K562 (cell line): ENCODE measurements at regions not wholly inside any gene's neighbourhood (a gene's known extent, or its start where the extent isn't known, plus 50 kb on each side); places are given as distances from the start of the nearest gene placed in this dataset.
"Not testable (repeated sequence)": the region's sequence is repeated elsewhere in the genome, so short reads cannot be mapped to it uniquely, and the experiment has no call there.

Experiments
- ATAC-seq: fragments of 200-7000 bp; cut with Tn5 transposase; 3 replicates; pipeline ENCODE4 v1.9.1; 2020; ENCODE audit warnings: moderate library complexity
- BruUV-seq: library from RNA; stranded (reverse); fragments of 400-500 nt; replicated peaks from 2 replicates; lab custom pipeline; 2021; lab: Mats Ljungman, UMichigan
- CTCF ChIA-PET: fragments of 300-600 bp; formaldehyde crosslinking; extraction: SDS; loops from one replicate; lab custom pipeline; 2021; ENCODE audit warnings: low intra/inter-chr PET ratio; lab: Yijun Ruan, JAX
- POLR2A ChIA-PET: fragments of 300-600, 350-650 bp; sonication (Branson Sonifier 250); formaldehyde crosslinking; extraction: SDS; loops from one replicate; lab custom pipeline; 2021; ENCODE audit warnings: antibody characterized with exemption, inconsistent platforms; lab: Yijun Ruan, JAX
- DNase-seq, 4 experiments: peaks; one replicate each; pipeline versions ENCODE4 v3.0.0 to v3.0.0-alpha.2; 2011 to 2018; ENCODE audit warnings: low spot score in 3 of 4, mixed read lengths in 3 of 4; ENCODE audit errors: extremely low read depth in 1 of 4
- FAIRE-seq: peaks from 2 replicates; lab custom pipeline; 2011; peaks lifted over from hg19 to GRCh38; lab: Jason Lieb, UNC
- H2AFZ ChIP-seq: 2 replicates; pipeline ENCODE4 v1.6.0; 2011; ENCODE audit warnings: low read depth, low read length, control low read depth, inconsistent platforms
- H3K27ac ChIP-seq: fragments of 200-600 bp; 3 replicates; pipeline ENCODE4 v1.8.0; 2011; ENCODE audit warnings: low read depth, mild to moderate bottlenecking, control low read depth, inconsistent platforms, low read length, moderate library complexity, mixed read lengths; ENCODE audit errors: extremely low read depth
- H3K27me3 ChIP-seq, 2 experiments: fragments of 300-600 bp in 1 of 2; 2 replicates in 1 of 2; 3 replicates in 1 of 2; pipeline versions ENCODE4 v1.6.0 to v1.8.0; 2011; ENCODE audit warnings: inconsistent platforms in 2 of 2, low read length in 2 of 2, mild to moderate bottlenecking in 1 of 2, mixed read lengths in 1 of 2, moderate library complexity in 1 of 2; ENCODE audit not compliant: control insufficient read depth in 2 of 2, insufficient read depth in 2 of 2
- H3K36me3 ChIP-seq: fragments of 300-600 bp; 3 replicates; pipeline ENCODE4 v1.8.0; 2011; ENCODE audit warnings: mild to moderate bottlenecking, low read length, inconsistent platforms; ENCODE audit not compliant: control insufficient read depth, insufficient read depth
- H3K4me1 ChIP-seq, 2 experiments: fragments of 200-600 bp in 1 of 2; replicated peaks in 1 of 2; 2 replicates in 1 of 2; 3 replicates in 1 of 2; pipeline versions ENCODE4 v1.5.1 to v1.8.0; 2011; ENCODE audit warnings: inconsistent platforms in 2 of 2, low read length in 2 of 2, mild to moderate bottlenecking in 1 of 2, mixed read lengths in 1 of 2, moderate library complexity in 1 of 2; ENCODE audit not compliant: control insufficient read depth in 2 of 2, insufficient read depth in 2 of 2
- H3K4me2 ChIP-seq: 2 replicates; pipeline ENCODE4 v1.6.1; 2011; ENCODE audit warnings: low read length, control low read depth, inconsistent platforms, mixed read lengths; ENCODE audit not compliant: insufficient read depth
- H3K4me3 ChIP-seq: fragments of 200-600 bp; sonication (generic), shearing (Covaris generic); 2 replicates; pipeline ENCODE4 v1.5.1; 2016; ENCODE audit warnings: control low read depth, inconsistent platforms
- H3K79me2 ChIP-seq: fragments of 200-600 bp; 3 replicates; pipeline ENCODE4 v1.8.0; 2011; ENCODE audit warnings: low read length, inconsistent platforms; ENCODE audit not compliant: control insufficient read depth, insufficient read depth
- H3K9ac ChIP-seq, 2 experiments: 2 replicates each; pipeline versions ENCODE4 v1.6.0 to v1.6.1; 2011; ENCODE audit warnings: low read depth in 2 of 2, low read length in 2 of 2, control low read depth in 1 of 2, inconsistent platforms in 1 of 2, mild to moderate bottlenecking in 1 of 2, mixed read lengths in 1 of 2; ENCODE audit not compliant: insufficient read depth in 1 of 2
- H3K9me1 ChIP-seq: one replicate; pipeline ENCODE4 v1.6.0; 2011; ENCODE audit warnings: inconsistent platforms, mild to moderate bottlenecking, low read length, moderate library complexity; ENCODE audit not compliant: control insufficient read depth, insufficient read depth
- H3K9me3 ChIP-seq: replicated peaks from 2 replicates; pipeline ENCODE4 v1.5.1; 2011; ENCODE audit warnings: low read depth, low read length, inconsistent platforms; ENCODE audit not compliant: control insufficient read depth, insufficient read depth
- H4K20me1 ChIP-seq: replicated peaks from 2 replicates; pipeline ENCODE4 v1.6.1; 2011; ENCODE audit warnings: low read length, inconsistent platforms, mixed read lengths; ENCODE audit not compliant: control insufficient read depth, insufficient read depth
- DACH1 ChIP-seq: fragments of 450-650 bp; IDR thresholded peaks from 2 replicates; pipeline ENCODE4 v1.6.1; 2018; ENCODE audit not compliant: partially characterized antibody
- FUS ChIP-seq: fragments of 200-400 bp; formaldehyde crosslinking; optimal IDR thresholded peaks from 2 replicates; pipeline ENCODE3; 2017; ENCODE audit warnings: low read depth, low read length
- GTF2E2 ChIP-seq: fragments of 200-800 bp; sonication (Bioruptor generic); IDR thresholded peaks from 2 replicates; pipeline ENCODE4 v1.6.1; 2016; ENCODE audit warnings: missing genetic modification characterization, missing compliant biosample characterization
- NFIC ChIP-seq: fragments of 450-650 bp; IDR thresholded peaks from 2 replicates; pipeline ENCODE4 v1.6.1; 2017; ENCODE audit warnings: mild to moderate bottlenecking, inconsistent platforms
- NFIX ChIP-seq: fragments of 250-450 bp; sonication (Bioruptor Pico); IDR thresholded peaks from 2 replicates; pipeline ENCODE4 v1.4.0; 2020; ENCODE audit warnings: low read depth, mild to moderate bottlenecking, moderate library complexity
- WGBS: fragments of 100-300 bp; shearing (Covaris generic); methylation state at CpG from one replicate; pipeline ENCODE4 v1.1.6; 2016; ENCODE audit warnings: low coverage, mixed read lengths; ENCODE audit not compliant: insufficient coverage; ENCODE audit errors: missing lambda C conversion rate; 5-methylcytosine and 5-hydroxymethylcytosine counted together
- in situ Hi-C: fragments of 300-500 bp; cut with MboI; formaldehyde crosslinking; loops from 4 replicates; pipeline ENCODE4 v1.15.0; 2018; ENCODE audit warnings: inconsistent platforms, mixed read lengths
- intact Hi-C: fragments of 100-400 bp; cut with micrococcal nuclease; formaldehyde crosslinking; loops from 2 replicates; pipeline ENCODE4 v1.14.2; 2022
- TF ChIP-seq, protein P1 (sequence below): fragments of 250-450 bp; sonication (Bioruptor Pico); IDR thresholded peaks from 2 replicates; pipeline ENCODE4 v1.4.0; 2020; ENCODE audit warnings: mild to moderate bottlenecking

DNA sequence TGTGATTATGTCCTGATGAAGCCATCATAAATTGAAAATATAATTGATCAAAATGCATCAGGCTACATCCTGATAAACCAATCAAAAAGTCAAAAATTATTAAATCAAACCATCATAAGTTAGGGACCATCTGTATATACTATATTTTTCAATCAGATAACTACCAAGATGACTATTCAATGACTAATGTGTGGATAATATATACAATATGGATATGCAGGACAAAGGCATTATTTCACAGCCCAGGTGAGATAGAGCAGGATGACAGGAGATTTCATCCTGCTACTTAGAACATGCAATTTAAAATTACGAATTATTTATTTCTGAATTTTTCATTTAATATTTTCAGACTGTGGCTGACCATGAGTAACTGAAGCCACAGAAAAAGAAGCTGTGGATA, 137.3 kb upstream of the GNAI1 start (continued):
- TF ChIP-seq GTF2E2 (tag): no peak

DNA sequence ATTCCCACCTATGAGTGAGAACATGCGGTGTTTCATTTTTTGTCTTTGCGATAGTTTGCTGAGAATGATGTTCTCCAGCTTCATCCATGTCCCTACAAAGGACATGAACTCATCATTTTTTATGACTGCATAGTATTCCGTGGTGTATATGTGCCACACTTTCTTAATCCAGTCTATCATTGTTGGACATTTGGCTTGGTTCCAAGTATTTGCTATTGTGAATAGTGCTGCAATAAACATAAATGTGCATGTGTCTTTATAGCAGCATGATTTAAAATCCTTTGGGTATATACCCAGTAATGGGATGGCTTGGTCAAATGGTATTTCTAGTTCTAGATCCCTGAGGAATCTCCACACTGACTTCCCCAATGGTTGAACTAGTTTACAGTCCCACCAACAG, 138.9 kb upstream of the GNAI1 start:
- H3K27ac ChIP-seq, H3K27me3 ChIP-seq, ATAC-seq, H3K4me3 ChIP-seq, H3K4me2 ChIP-seq, FAIRE-seq, H3K9me1 ChIP-seq, intact Hi-C loops, H2AFZ ChIP-seq, POLR2A ChIA-PET, H3K4me1 ChIP-seq, CTCF ChIA-PET, in situ Hi-C loops, H3K9me3 ChIP-seq, H3K36me3 ChIP-seq, H3K9ac ChIP-seq, H3K79me2 ChIP-seq, DNase-seq, BruUV-seq, H4K20me1 ChIP-seq: not testable (repeated sequence)
- WGBS: 4% methylated on average over 3 of the region's 3 CpGs
- TF ChIP-seq NFIC (peak; percentile 61), NFIX (CRISPR knock-in tag) (peak; percentile 56)

GRCh38 chr7:79988653-79989052, 146.0 kb upstream of the GNAI1 start:
- ATAC-seq (no peak), FAIRE-seq (no peak), DNase-seq (no peak)
- in situ Hi-C loops (no loop called here), intact Hi-C loops (no loop called here)
- no peak for TF ChIP-seq FUS
- no peak for TF ChIP-seq DACH1
- TF ChIP-seq, protein P1, sequence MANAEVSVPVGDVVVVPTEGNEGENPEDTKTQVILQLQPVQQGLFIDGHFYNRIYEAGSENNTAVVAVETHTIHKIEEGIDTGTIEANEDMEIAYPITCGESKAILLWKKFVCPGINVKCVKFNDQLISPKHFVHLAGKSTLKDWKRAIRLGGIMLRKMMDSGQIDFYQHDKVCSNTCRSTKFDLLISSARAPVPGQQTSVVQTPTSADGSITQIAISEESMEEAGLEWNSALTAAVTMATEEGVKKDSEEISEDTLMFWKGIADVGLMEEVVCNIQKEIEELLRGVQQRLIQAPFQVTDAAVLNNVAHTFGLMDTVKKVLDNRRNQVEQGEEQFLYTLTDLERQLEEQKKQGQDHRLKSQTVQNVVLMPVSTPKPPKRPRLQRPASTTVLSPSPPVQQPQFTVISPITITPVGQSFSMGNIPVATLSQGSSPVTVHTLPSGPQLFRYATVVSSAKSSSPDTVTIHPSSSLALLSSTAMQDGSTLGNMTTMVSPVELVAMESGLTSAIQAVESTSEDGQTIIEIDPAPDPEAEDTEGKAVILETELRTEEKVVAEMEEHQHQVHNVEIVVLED (CRISPR knock-in tag): no peak
- CTCF ChIA-PET: no interaction called here
- no TSS peak for BruUV-seq
- H3K9me1 ChIP-seq: no peaks in the 10 kb centered on the region
- H3K4me3 ChIP-seq: no peak overlapping the region
- H3K9ac ChIP-seq: no peak overlapping the region
- 4% methylated on average over 1 of the region's 1 CpG for WGBS
- no peak overlapping the region for H3K27ac ChIP-seq
- H4K20me1 ChIP-seq: no peaks in the 10 kb centered on the region
- H3K36me3 ChIP-seq: no peaks in the 10 kb centered on the region
- no peak overlapping the region for H2AFZ ChIP-seq
- POLR2A ChIA-PET: no interaction called here
- no peak overlapping the region for H3K4me2 ChIP-seq
- H3K9me3 ChIP-seq: no peaks in the 10 kb centered on the region
- no peaks in the 10 kb centered on the region for H3K4me1 ChIP-seq
- H3K27me3 ChIP-seq: no peaks in the 10 kb centered on the region
- no peaks in the 10 kb centered on the region for H3K79me2 ChIP-seq
